HepG2 (cell line): ENCODE measurements at regions not wholly inside any gene's neighbourhood (a gene's known extent, or its start where the extent isn't known, plus 50 kb on each side); places are given as distances from the start of the nearest gene placed in this dataset.

Experiments
- ATAD3A ChIP-seq: sonication (generic); formaldehyde crosslinking; IDR thresholded peaks from 2 replicates; pipeline ENCODE4 v1.4.0; 2020; ENCODE audit warnings: missing genetic modification reagents
- BORCS8-MEF2B ChIP-seq: sonication (generic); formaldehyde crosslinking; IDR thresholded peaks from 2 replicates; pipeline ENCODE4 v1.8.0; 2022; ENCODE audit warnings: mild to moderate bottlenecking, missing genetic modification reagents
- CHD4 ChIP-seq: fragments of 200-600 bp; sonication (generic); IDR thresholded peaks from 2 replicates; pipeline ENCODE4 v1.7.0; 2017; ENCODE audit warnings: mild to moderate bottlenecking, low read length, borderline replicate concordance
- HNRNPH1 ChIP-seq: fragments of 200-400 bp; formaldehyde crosslinking; optimal IDR thresholded peaks from 2 replicates; pipeline ENCODE3; 2017; ENCODE audit warnings: mild to moderate bottlenecking, low read depth, low read length
- HNRNPL ChIP-seq: fragments of 200-400 bp; formaldehyde crosslinking; IDR thresholded peaks from 2 replicates; pipeline ENCODE4 v1.6.1; 2017; ENCODE audit warnings: mild to moderate bottlenecking, low read depth, low read length
- KMT2A ChIP-seq: sonication (generic); formaldehyde crosslinking; IDR thresholded peaks from 2 replicates; pipeline ENCODE4 v1.4.0; 2020; ENCODE audit warnings: missing genetic modification reagents
- PITX1 ChIP-seq: sonication (generic); formaldehyde crosslinking; IDR thresholded peaks from 2 replicates; pipeline ENCODE4 v1.5.1; 2020; ENCODE audit warnings: mild to moderate bottlenecking, missing genetic modification reagents
- SRSF1 ChIP-seq: fragments of 200-400 bp; formaldehyde crosslinking; optimal IDR thresholded peaks from 2 replicates; pipeline ENCODE3; 2017; ENCODE audit warnings: mild to moderate bottlenecking, low read depth, low read length, moderate library complexity
- THRA ChIP-seq: sonication (generic); formaldehyde crosslinking; IDR thresholded peaks from 2 replicates; pipeline ENCODE4 v1.4.0; 2020; ENCODE audit warnings: missing genetic modification reagents, borderline replicate concordance
- ZBTB4 ChIP-seq: sonication (generic); formaldehyde crosslinking; IDR thresholded peaks from 2 replicates; pipeline ENCODE4 v1.4.0; 2020; ENCODE audit warnings: missing genetic modification reagents, mild to moderate bottlenecking, borderline replicate concordance
- ZNF205 ChIP-seq: IDR thresholded peaks from 2 replicates; pipeline ENCODE4 v1.6.1; 2018; ENCODE audit warnings: missing biosample characterization, missing genetic modification reagents
- ZNF275 ChIP-seq: sonication (generic); formaldehyde crosslinking; IDR thresholded peaks from 2 replicates; pipeline ENCODE4 v1.8.0; 2022; ENCODE audit warnings: missing genetic modification reagents, mild to moderate bottlenecking, inconsistent platforms, borderline replicate concordance
- ZNF598 ChIP-seq: sonication (generic); formaldehyde crosslinking; IDR thresholded peaks from 2 replicates; pipeline ENCODE4 v1.5.1; 2020; ENCODE audit warnings: mild to moderate bottlenecking, missing genetic modification reagents, borderline replicate concordance
- ZNF841 ChIP-seq: sonication (generic); formaldehyde crosslinking; IDR thresholded peaks from 2 replicates; pipeline ENCODE4 v1.8.1; 2023; ENCODE audit warnings: missing genetic modification reagents, borderline replicate concordance
- ZSCAN25 ChIP-seq: sonication (generic); formaldehyde crosslinking; IDR thresholded peaks from 2 replicates; pipeline ENCODE4 v1.8.0; 2022; ENCODE audit warnings: mild to moderate bottlenecking, missing genetic modification reagents
- TF ChIP-seq, protein P1 (sequence below): sonication (generic); formaldehyde crosslinking; IDR thresholded peaks from 2 replicates; pipeline ENCODE4 v1.4.0; 2020; ENCODE audit warnings: missing genetic modification reagents, mild to moderate bottlenecking, borderline replicate concordance
- TF ChIP-seq, protein P2 (sequence below): sonication (generic); formaldehyde crosslinking; IDR thresholded peaks from 2 replicates; pipeline ENCODE4 v1.4.0; 2020; ENCODE audit warnings: missing genetic modification reagents, borderline replicate concordance

DNA sequence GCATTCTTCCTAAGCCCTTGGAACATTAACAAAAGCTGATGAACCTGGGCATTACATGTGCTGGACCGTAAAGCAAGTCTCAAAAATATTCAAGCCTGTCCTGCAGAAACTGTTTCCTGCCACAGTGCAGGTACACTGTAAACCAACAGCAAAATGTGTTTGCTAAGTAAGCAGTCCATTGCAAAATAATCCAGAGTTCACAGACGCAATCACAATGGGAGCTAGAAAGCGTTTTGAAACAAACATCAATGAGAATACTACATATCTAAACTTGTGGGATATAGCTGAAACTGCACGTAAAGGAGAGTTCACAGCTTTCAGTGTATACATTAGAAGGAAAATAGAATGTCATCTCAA is 61.6 kb downstream of the RGS12 start (continued):
- TF ChIP-seq, protein P1, sequence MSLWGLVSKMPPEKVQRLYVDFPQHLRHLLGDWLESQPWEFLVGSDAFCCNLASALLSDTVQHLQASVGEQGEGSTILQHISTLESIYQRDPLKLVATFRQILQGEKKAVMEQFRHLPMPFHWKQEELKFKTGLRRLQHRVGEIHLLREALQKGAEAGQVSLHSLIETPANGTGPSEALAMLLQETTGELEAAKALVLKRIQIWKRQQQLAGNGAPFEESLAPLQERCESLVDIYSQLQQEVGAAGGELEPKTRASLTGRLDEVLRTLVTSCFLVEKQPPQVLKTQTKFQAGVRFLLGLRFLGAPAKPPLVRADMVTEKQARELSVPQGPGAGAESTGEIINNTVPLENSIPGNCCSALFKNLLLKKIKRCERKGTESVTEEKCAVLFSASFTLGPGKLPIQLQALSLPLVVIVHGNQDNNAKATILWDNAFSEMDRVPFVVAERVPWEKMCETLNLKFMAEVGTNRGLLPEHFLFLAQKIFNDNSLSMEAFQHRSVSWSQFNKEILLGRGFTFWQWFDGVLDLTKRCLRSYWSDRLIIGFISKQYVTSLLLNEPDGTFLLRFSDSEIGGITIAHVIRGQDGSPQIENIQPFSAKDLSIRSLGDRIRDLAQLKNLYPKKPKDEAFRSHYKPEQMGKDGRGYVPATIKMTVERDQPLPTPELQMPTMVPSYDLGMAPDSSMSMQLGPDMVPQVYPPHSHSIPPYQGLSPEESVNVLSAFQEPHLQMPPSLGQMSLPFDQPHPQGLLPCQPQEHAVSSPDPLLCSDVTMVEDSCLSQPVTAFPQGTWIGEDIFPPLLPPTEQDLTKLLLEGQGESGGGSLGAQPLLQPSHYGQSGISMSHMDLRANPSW (CRISPR knock-in tag): 0 out of 2 replicates have a peak, but pooled peaks have one; percentile 91
- TF ChIP-seq ZNF275 (CRISPR knock-in tag) (no peak), KMT2A (CRISPR knock-in tag) (peak; percentile 91; the same call in 1 of the 2 replicates), PITX1 (CRISPR knock-in tag) (peak; percentile 84), BORCS8-MEF2B (CRISPR knock-in tag) (peak; percentile 44; the same call in 1 of the 2 replicates), HNRNPH1 (no peak), THRA (CRISPR knock-in tag) (peak; percentile 87), ZNF841 (CRISPR knock-in tag) (no peak), ATAD3A (CRISPR knock-in tag) (no peak), SRSF1 (no peak), CHD4 (no peak; the same call in 1 of the 2 replicates), HNRNPL (no peak), ZNF598 (CRISPR knock-in tag) (no peak), ZNF205 (CRISPR knock-in tag) (peak; percentile 91), ZSCAN25 (CRISPR knock-in tag) (peak; percentile 73), ZBTB4 (CRISPR knock-in tag) (no peak)
- TF ChIP-seq, protein P2, sequence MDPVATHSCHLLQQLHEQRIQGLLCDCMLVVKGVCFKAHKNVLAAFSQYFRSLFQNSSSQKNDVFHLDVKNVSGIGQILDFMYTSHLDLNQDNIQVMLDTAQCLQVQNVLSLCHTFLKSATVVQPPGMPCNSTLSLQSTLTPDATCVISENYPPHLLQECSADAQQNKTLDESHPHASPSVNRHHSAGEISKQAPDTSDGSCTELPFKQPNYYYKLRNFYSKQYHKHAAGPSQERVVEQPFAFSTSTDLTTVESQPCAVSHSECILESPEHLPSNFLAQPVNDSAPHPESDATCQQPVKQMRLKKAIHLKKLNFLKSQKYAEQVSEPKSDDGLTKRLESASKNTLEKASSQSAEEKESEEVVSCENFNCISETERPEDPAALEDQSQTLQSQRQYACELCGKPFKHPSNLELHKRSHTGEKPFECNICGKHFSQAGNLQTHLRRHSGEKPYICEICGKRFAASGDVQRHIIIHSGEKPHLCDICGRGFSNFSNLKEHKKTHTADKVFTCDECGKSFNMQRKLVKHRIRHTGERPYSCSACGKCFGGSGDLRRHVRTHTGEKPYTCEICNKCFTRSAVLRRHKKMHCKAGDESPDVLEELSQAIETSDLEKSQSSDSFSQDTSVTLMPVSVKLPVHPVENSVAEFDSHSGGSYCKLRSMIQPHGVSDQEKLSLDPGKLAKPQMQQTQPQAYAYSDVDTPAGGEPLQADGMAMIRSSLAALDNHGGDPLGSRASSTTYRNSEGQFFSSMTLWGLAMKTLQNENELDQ: no peak
